ENCODE measurements at regions not wholly inside any gene's neighbourhood (a gene's known extent, or its start where the extent isn't known, plus 50 kb on each side); places are given as distances from the start of the nearest gene placed in this dataset.

DNA sequence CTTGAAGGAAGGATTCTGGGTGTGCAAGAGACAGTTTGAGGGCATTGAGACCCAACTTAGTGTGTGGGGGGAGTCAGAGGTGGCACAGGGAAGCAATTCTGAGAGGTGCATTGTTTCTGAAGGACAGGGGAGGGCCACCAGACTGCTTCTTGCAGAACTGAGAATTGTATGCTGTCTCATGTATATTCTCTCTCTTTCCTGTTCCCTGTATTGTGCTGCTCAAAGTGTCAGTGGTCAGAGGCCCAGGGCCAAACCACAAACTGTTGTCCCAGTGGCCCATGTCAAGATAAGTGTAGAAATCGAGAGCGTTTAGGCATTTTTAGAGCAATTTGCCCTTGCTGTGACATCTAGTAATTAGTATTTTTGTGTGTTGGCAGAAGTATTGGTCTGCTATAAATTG is 567.1 kb downstream of the EDEM1 start:
- H4K20me1 ChIP-seq (ENCODE audit: insufficient read depth, low read length): no peaks in the 10 kb centered on the region
- BruUV-seq (replicated peaks): no TSS peak
- ChIA-PET CTCF (ENCODE audit: low intra/inter-chr PET ratio, low total read pairs) (no interaction called here), POLR2A (no interaction called here)
- intact Hi-C loops (cut with micrococcal nuclease; ENCODE audit: unreplicated experiment): no loop called here
- DNase-seq (ENCODE audit: low spot score) (no peak), ATAC-seq (no peak), FAIRE-seq (no peak)
- H3K36me3 ChIP-seq (replicated peaks in 1 of 2; ENCODE audit: control insufficient read depth in 1 of 2, insufficient read depth in 2 of 2, low read length in 2 of 2): no peaks in the 10 kb centered on the region
- H3K9ac ChIP-seq (ENCODE audit: insufficient read depth, low read depth, low read length): no peak overlapping the region
- H3K27ac ChIP-seq (ENCODE audit: extremely low read length, insufficient read depth, low read length): no peak overlapping the region
- 4% methylated on average over 2 of the region's 2 CpGs for WGBS (ENCODE audit: low lambda C conversion rate)
- in situ Hi-C loops (cut with HindIII; ENCODE audit: extremely low pct_ligation_motif_present, low pct_unique_long_range_greater_than_20kb): no loop called here
- no peaks in the 10 kb centered on the region for H3K4me1 ChIP-seq (ENCODE audit: insufficient read depth, low read length)
- no peaks in the 10 kb centered on the region for H3K9me3 ChIP-seq (ENCODE audit: low read length)
- no peak overlapping the region for H3K4me3 ChIP-seq (replicated peaks in 1 of 3; ENCODE audit: insufficient read depth in 1 of 3, low read depth in 2 of 3, low read length in 3 of 3)
- no peak overlapping the region for H3K4me2 ChIP-seq (ENCODE audit: low read depth, low read length)
- H3K27me3 ChIP-seq (ENCODE audit: control insufficient read depth in 1 of 2, insufficient read depth in 2 of 2, low read length in 2 of 2): no peaks in the 10 kb centered on the region
- TF ChIP-seq ZFP36L2 (CRISPR knock-in tag; IDR thresholded peaks at IDR 0.05) (no peak), ZNF7 (CRISPR knock-in tag; IDR thresholded peaks at IDR 0.05) (no peak), ZNF773 (CRISPR knock-in tag; IDR thresholded peaks at IDR 0.05; ENCODE audit: borderline replicate concordance) (no peak), GLMP (CRISPR knock-in tag; IDR thresholded peaks at IDR 0.05; ENCODE audit: borderline replicate concordance) (no peak), E2F5 (CRISPR knock-in tag; conservative IDR thresholded peaks at IDR 0.05) (no peak), POLR2AphosphoS2 (IDR thresholded peaks at IDR 0.05; ENCODE audit: low read depth, low read length) (no peak), SNAPC4 (CRISPR knock-in tag; IDR thresholded peaks at IDR 0.05) (no peak)
- TF ChIP-seq, protein P1, sequence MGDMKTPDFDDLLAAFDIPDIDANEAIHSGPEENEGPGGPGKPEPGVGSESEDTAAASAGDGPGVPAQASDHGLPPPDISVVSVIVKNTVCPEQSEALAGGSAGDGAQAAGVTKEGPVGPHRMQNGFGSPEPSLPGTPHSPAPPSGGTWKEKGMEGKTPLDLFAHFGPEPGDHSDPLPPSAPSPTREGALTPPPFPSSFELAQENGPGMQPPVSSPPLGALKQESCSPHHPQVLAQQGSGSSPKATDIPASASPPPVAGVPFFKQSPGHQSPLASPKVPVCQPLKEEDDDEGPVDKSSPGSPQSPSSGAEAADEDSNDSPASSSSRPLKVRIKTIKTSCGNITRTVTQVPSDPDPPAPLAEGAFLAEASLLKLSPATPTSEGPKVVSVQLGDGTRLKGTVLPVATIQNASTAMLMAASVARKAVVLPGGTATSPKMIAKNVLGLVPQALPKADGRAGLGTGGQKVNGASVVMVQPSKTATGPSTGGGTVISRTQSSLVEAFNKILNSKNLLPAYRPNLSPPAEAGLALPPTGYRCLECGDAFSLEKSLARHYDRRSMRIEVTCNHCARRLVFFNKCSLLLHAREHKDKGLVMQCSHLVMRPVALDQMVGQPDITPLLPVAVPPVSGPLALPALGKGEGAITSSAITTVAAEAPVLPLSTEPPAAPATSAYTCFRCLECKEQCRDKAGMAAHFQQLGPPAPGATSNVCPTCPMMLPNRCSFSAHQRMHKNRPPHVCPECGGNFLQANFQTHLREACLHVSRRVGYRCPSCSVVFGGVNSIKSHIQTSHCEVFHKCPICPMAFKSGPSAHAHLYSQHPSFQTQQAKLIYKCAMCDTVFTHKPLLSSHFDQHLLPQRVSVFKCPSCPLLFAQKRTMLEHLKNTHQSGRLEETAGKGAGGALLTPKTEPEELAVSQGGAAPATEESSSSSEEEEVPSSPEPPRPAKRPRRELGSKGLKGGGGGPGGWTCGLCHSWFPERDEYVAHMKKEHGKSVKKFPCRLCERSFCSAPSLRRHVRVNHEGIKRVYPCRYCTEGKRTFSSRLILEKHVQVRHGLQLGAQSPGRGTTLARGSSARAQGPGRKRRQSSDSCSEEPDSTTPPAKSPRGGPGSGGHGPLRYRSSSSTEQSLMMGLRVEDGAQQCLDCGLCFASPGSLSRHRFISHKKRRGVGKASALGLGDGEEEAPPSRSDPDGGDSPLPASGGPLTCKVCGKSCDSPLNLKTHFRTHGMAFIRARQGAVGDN (CRISPR knock-in tag; IDR thresholded peaks at IDR 0.05): no peak
- H3K79me2 ChIP-seq (ENCODE audit: insufficient read depth, low read length): no peaks in the 10 kb centered on the region
- H2AFZ ChIP-seq (ENCODE audit: low read length): no peak overlapping the region
